Endodermal cell (in vitro differentiated cells): ENCODE measurements at regions not wholly inside any gene's neighbourhood (a gene's known extent, or its start where the extent isn't known, plus 50 kb on each side); places are given as distances from the start of the nearest gene placed in this dataset.
"Not testable (repeated sequence)": the region's sequence is repeated elsewhere in the genome, so short reads cannot be mapped to it uniquely, and the experiment has no call there.

Experiments used
- DNase-seq: peaks from one replicate; pipeline ENCODE4 v3.0.0-alpha.2; 2017
- H3K27ac ChIP-seq: 2 replicates; pipeline ENCODE4 v1.5.1; 2013; ENCODE audit warnings: mild to moderate bottlenecking, low read depth, low read length, moderate library complexity
- H3K27me3 ChIP-seq: 2 replicates; pipeline ENCODE4 v1.6.1; 2013; ENCODE audit warnings: mild to moderate bottlenecking, low read length, moderate library complexity; ENCODE audit not compliant: insufficient read depth, control insufficient read depth, poor library complexity, severe bottlenecking
- H3K36me3 ChIP-seq: 2 replicates; pipeline ENCODE4 v1.7.0; 2013; ENCODE audit warnings: mild to moderate bottlenecking, low read length, moderate library complexity; ENCODE audit not compliant: control insufficient read depth, insufficient read depth
- H3K4me1 ChIP-seq: one replicate; pipeline ENCODE4 v1.7.0; 2013; ENCODE audit warnings: low read length; ENCODE audit not compliant: control insufficient read depth, insufficient read depth
- H3K4me3 ChIP-seq: 2 replicates; pipeline ENCODE4 v1.5.1; 2013; ENCODE audit warnings: mild to moderate bottlenecking, low read length, moderate library complexity
- H3K9ac ChIP-seq: 2 replicates; pipeline ENCODE4 v1.6.1; 2013; ENCODE audit warnings: mild to moderate bottlenecking, low read length, moderate library complexity; ENCODE audit not compliant: poor library complexity, severe bottlenecking; ENCODE audit errors: extremely low read depth
- H3K9me3 ChIP-seq: 2 replicates; pipeline ENCODE4 v1.6.1; 2013; ENCODE audit warnings: mild to moderate bottlenecking, low read length, moderate library complexity; ENCODE audit not compliant: control insufficient read depth
- H3K27ac Mint-ChIP-seq: 2 replicates; pipeline ENCODE4 v1.8.0; 2020; ENCODE audit warnings: mixed read lengths
- H3K27me3 Mint-ChIP-seq: 2 replicates; pipeline ENCODE4 v1.8.0; 2021; ENCODE audit warnings: mild to moderate bottlenecking, mixed read lengths; ENCODE audit not compliant: insufficient read depth
- H3K36me3 Mint-ChIP-seq: 2 replicates; pipeline ENCODE4 v1.8.0; 2020; ENCODE audit warnings: low read depth, mixed read lengths
- H3K4me1 Mint-ChIP-seq: 2 replicates; pipeline ENCODE4 v1.8.0; 2020; ENCODE audit warnings: mixed read lengths
- H3K4me3 Mint-ChIP-seq: 2 replicates; pipeline ENCODE4 v1.8.0; 2020; ENCODE audit warnings: mild to moderate bottlenecking, moderate library complexity, mixed read lengths
- H3K9me3 Mint-ChIP-seq: 2 replicates; pipeline ENCODE4 v1.8.0; 2020; ENCODE audit warnings: mild to moderate bottlenecking, mixed read lengths
- CTCF ChIP-seq: fragments of 200-600 bp; sonication (generic); conservative IDR thresholded peaks from 2 replicates; pipeline ENCODE4 v1.5.0; 2021; ENCODE audit warnings: antibody characterized with exemption, mild to moderate bottlenecking
- WGBS, 2 experiments: methylation state at CpG; one replicate each; pipeline versions ENCODE4 v1.1.5 to v1.1.7; 2013; ENCODE audit warnings: missing lambda C conversion rate in 2 of 2, mixed read lengths in 1 of 2; ENCODE audit not compliant: insufficient coverage in 1 of 2, insufficient read length in 1 of 2; 5-methylcytosine and 5-hydroxymethylcytosine counted together

GRCh38 chr1:184183919-184184318, 132.4 kb downstream of the TSEN15 start:
- Mint-ChIP-seq H3K4me1 (no peaks in the 10 kb centered on the region), H3K27ac (no peak overlapping the region), H3K36me3 (no peaks in the 10 kb centered on the region), H3K9me3 (no peaks in the 10 kb centered on the region), H3K4me3 (no peak overlapping the region), H3K27me3 (peaks cover 81% of the 10 kb centered on the region)
- DNase-seq, result no peak
- TF ChIP-seq CTCF, result no peak
- Histone ChIP-seq H3K9ac (no peak overlapping the region), H3K27me3 (peaks cover 46% of the 10 kb centered on the region), H3K4me3 (no peak overlapping the region), H3K4me1 (no peaks in the 10 kb centered on the region), H3K9me3 (peaks cover 13% of the 10 kb centered on the region), H3K36me3 (no peaks in the 10 kb centered on the region), H3K27ac (no peak overlapping the region)
- 94 to 100% methylated on average over 1 to 3 of the region's 3 CpGs for WGBS, 2 experiments

GRCh38 chr1:184184614-184185013, 133.1 kb downstream of the TSEN15 start:
- Histone ChIP-seq H3K9me3 (peaks cover 13% of the 10 kb centered on the region), H3K27me3 (peaks cover 53% of the 10 kb centered on the region)
- not testable (repeated sequence) for DNase-seq, H3K9me3 Mint-ChIP-seq, H3K36me3 ChIP-seq, H3K4me3 ChIP-seq, H3K36me3 Mint-ChIP-seq, H3K27ac ChIP-seq, H3K4me3 Mint-ChIP-seq, H3K4me1 Mint-ChIP-seq, H3K27ac Mint-ChIP-seq, H3K4me1 ChIP-seq, H3K9ac ChIP-seq
- peaks cover 85% of the 10 kb centered on the region for H3K27me3 Mint-ChIP-seq
- WGBS, 2 experiments, result 90% methylated on average over 2 of the region's 3 CpGs; no CpG with 5 or more reads in 1 of the 2 experiments

GRCh38 chr1:184185347-184185746, 133.8 kb downstream of the TSEN15 start:
- TF ChIP-seq CTCF, result no peak
- Mint-ChIP-seq H3K4me1 (peaks cover 5% of the 10 kb centered on the region), H3K27ac (no peak overlapping the region), H3K27me3 (peaks cover 86% of the 10 kb centered on the region), H3K9me3 (no peaks in the 10 kb centered on the region), H3K4me3 (no peak overlapping the region), H3K36me3 (no peaks in the 10 kb centered on the region)
- H3K27me3 ChIP-seq, result peaks cover 59% of the 10 kb centered on the region
- H3K9ac ChIP-seq, result no peak overlapping the region
- no peak for DNase-seq
- no peaks in the 10 kb centered on the region for H3K4me1 ChIP-seq
- H3K27ac ChIP-seq, result no peak overlapping the region
- WGBS, 2 experiments, result 93 to 94% methylated on average over 3 of the region's 3 CpGs
- no peak overlapping the region for H3K4me3 ChIP-seq
- H3K9me3 ChIP-seq, result peaks cover 13% of the 10 kb centered on the region
- no peaks in the 10 kb centered on the region for H3K36me3 ChIP-seq

- Mint-ChIP-seq H3K36me3 (no peaks in the 10 kb centered on the region), H3K9me3 (no peaks in the 10 kb centered on the region), H3K4me1 (peaks cover 12% of the 10 kb centered on the region), H3K27ac (no peak overlapping the region), H3K27me3 (peaks cover 85% of the 10 kb centered on the region), H3K4me3 (no peak overlapping the region)
- H3K36me3 ChIP-seq, result no peaks in the 10 kb centered on the region
- no peak for TF ChIP-seq CTCF
- no peak overlapping the region for H3K9ac ChIP-seq
- H3K27me3 ChIP-seq, result peaks cover 59% of the 10 kb centered on the region
- no peak overlapping the region for H3K27ac ChIP-seq
- H3K4me1 ChIP-seq, result no peaks in the 10 kb centered on the region
- peaks cover 13% of the 10 kb centered on the region for H3K9me3 ChIP-seq
- DNase-seq, result no peak
- H3K4me3 ChIP-seq, result no peak overlapping the region
These were observed 134.6 kb downstream of the TSEN15 start for GRCh38 chr1:184186167-184186566.
